ENCODE measurements at regions not wholly inside any gene's neighbourhood (a gene's known extent, or its start where the extent isn't known, plus 50 kb on each side); places are given as distances from the start of the nearest gene placed in this dataset.

DNA sequence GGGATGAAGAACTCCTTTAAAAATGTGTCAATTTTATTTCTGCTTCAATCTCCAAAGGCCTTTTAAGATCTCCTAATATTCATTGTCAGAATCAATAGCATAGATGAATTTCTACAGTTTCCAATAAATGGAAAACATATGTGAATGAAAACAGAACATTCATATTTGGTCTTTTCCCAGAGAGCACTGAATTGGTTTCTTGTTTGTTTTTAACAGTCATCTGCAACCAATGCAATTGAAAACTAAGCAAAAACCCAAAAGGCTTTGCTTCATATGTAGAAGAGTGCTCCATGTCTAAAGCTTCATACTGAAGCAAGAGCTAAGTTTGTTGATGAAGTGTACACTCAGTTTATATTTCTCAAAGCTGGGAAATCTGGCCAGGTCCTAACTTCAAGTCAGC lies 426.5 kb upstream of the CDIN1 start:
- no peak for TF ChIP-seq POLR2A (IDR thresholded peaks at IDR 0.05)
- TF ChIP-seq, protein P1, sequence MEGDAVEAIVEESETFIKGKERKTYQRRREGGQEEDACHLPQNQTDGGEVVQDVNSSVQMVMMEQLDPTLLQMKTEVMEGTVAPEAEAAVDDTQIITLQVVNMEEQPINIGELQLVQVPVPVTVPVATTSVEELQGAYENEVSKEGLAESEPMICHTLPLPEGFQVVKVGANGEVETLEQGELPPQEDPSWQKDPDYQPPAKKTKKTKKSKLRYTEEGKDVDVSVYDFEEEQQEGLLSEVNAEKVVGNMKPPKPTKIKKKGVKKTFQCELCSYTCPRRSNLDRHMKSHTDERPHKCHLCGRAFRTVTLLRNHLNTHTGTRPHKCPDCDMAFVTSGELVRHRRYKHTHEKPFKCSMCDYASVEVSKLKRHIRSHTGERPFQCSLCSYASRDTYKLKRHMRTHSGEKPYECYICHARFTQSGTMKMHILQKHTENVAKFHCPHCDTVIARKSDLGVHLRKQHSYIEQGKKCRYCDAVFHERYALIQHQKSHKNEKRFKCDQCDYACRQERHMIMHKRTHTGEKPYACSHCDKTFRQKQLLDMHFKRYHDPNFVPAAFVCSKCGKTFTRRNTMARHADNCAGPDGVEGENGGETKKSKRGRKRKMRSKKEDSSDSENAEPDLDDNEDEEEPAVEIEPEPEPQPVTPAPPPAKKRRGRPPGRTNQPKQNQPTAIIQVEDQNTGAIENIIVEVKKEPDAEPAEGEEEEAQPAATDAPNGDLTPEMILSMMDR (IDR thresholded peaks at IDR 0.05), result no peak

All from adrenal gland (tissue), 5 donors.